ENCODE measurements at regions not wholly inside any gene's neighbourhood (a gene's known extent, or its start where the extent isn't known, plus 50 kb on each side); places are given as distances from the start of the nearest gene placed in this dataset.
"Not testable (repeated sequence)": the region's sequence is repeated elsewhere in the genome, so short reads cannot be mapped to it uniquely, and the experiment has no call there.

DNA sequence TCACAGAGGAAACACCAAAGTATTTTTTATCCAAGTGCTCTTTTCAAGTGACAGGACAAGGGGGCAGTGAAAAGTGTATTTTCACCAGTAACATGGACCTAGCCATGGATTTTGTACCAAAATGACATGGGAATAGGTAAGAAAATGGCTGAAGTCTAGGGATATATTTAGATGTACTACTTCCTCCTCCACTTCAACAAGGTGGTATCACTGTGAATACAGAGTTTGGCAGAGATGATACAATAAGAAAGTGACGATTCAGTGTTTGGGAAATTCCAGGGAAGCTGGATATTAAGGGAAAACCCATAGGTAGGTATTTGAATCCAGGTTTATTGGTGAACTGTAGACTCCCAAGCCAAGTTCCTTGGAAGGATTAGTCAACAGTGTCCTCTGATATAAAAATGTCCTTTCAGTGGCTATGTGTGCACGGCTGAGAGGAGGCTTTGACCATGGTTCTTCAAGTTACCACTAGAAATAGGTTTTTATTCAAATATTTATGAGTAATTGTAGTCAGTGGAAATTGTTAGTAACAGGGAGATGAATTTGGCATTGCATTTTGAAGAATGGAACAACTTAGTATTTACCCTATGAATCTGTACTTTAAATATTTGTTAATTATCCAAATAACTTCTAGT, 356.0 kb upstream of the CITED2 start:
- no peak overlapping the region for H3K27ac ChIP-seq
- TF ChIP-seq, protein P1, sequence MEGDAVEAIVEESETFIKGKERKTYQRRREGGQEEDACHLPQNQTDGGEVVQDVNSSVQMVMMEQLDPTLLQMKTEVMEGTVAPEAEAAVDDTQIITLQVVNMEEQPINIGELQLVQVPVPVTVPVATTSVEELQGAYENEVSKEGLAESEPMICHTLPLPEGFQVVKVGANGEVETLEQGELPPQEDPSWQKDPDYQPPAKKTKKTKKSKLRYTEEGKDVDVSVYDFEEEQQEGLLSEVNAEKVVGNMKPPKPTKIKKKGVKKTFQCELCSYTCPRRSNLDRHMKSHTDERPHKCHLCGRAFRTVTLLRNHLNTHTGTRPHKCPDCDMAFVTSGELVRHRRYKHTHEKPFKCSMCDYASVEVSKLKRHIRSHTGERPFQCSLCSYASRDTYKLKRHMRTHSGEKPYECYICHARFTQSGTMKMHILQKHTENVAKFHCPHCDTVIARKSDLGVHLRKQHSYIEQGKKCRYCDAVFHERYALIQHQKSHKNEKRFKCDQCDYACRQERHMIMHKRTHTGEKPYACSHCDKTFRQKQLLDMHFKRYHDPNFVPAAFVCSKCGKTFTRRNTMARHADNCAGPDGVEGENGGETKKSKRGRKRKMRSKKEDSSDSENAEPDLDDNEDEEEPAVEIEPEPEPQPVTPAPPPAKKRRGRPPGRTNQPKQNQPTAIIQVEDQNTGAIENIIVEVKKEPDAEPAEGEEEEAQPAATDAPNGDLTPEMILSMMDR (IDR thresholded peaks at IDR 0.05): no peak
- DNase-seq (ENCODE audit: low spot score): no peak
- H3K4me3 ChIP-seq: no peak overlapping the region

DNA sequence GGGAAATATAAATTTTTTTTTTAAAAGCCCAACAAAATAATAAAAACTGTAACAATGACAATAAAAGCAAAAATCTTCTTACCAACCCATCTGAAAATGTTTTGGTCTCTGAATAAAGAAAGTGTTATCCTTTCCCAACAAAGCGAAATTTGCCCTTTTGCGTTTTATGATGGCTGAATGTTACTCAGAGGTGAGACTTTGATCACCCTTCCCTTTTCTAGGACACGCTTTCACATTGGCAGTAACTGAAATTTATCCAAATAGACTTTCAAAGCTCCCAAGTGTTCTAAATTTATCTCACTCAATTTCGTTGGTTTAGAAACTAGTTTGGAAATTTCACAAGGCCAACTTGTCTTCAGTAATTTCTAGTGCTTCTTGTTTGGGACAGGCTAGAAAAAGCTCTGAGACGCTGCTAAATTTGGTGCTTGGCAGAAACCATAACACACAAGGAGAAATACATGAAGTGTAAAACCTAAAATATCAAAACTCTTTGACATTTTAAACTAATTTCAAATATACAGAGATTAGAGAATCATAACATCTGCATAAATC, 354.5 kb upstream of the CITED2 start:
- H3K4me3 ChIP-seq: no peak overlapping the region
- TF ChIP-seq, protein P1 (IDR thresholded peaks at IDR 0.05): no peak
- H3K27ac ChIP-seq: peak overlapping the region in 1 of 2 donors; percentile 29
- no peak for DNase-seq (ENCODE audit: low spot score)

DNA sequence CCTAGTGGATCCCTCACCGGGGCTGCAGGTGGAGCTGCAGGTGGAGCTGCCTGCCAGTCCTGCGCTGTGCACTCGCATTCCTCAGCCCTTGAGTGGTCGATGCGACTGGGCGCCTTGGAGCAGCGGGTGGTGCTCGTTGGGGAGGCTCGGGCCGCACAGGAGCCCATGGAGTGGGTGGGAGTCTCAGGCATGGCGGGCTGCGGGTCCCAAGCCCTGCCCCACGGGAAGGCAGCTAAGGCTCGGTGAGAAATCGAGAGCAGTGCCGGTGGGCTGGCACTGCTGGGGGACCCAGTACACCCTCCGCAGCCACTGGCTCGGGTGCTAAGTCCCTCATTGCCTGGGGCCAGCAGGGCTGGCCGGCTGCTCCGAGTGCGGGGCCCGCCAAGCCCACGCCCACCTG, 351.8 kb upstream of the CITED2 start:
- DNase-seq (ENCODE audit: low spot score); H3K27ac ChIP-seq; H3K4me3 ChIP-seq: not testable (repeated sequence)

DNA sequence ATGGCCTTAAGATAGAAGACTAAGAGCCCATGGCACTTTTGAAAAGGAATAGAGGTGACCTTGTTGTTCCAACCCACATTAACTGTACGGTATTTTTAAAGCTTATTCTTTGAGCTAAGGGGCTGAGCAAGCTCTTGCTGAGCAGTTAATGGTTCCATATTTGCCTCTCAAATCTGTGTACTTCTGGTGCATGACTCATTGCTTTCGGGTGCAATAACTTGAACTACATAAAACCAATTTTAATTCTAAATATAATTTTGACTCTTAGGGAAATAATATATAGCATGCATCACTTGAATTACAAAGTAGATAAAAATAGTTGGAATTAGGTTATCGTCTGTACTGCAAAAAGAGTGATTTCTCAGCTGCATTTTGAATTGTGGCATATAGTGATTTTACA, 348.1 kb upstream of the CITED2 start:
- Histone ChIP-seq H3K27ac (no peak overlapping the region), H3K4me3 (no peak overlapping the region)
- TF ChIP-seq, protein P1 (IDR thresholded peaks at IDR 0.05): no peak
- no peak for DNase-seq (ENCODE audit: low spot score)

DNA sequence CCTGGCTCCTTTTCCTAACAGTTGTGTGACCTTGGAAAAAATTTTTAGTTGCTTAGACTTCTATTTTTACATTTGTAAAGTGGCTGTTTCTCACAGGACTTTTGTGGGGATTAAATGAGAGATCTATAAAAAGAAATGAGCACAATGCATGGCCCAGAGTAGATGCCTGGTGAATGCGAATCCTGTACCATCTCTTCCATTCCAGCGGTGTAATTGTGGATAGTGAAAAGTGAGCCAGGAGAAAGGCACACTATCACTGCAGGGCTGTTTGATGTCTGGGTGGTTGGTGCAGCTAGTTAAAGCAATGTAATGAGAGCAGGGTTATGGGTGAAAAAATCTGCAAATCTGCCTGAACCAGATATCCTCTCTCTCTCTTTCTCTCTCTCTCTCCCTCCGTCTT, 347.5 kb upstream of the CITED2 start:
- H3K4me3 ChIP-seq: no peak overlapping the region
- no peak overlapping the region for H3K27ac ChIP-seq
- no peak for DNase-seq (ENCODE audit: low spot score)
- TF ChIP-seq, protein P1 (IDR thresholded peaks at IDR 0.05): no peak

DNA sequence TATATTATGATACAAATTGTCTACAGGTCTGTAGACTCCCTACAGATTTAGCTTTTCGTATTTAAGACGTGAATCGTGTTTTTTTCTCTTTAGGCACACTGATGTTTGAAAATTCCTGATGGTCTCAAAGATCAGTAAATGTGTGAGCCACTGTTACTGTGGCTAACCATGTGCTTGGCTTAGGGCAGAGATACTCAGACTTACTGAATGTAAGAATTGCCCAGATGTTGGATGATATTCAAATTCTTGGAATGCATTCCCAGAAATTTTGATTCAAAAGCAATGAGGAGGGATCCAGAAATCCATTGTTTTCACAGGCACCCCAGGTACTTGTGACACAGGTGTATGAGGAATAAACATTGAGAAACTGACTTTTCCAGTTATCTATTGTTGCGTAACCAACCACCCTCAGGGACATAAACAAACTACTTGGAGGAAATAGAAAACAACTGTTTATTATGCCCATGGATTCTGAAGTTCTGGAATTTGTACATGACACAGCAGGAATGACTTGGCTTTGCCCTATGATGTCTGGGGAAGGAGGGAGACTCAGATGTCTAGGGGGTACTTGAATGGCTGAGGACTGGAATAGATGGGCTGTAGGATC, 339.6 kb upstream of the CITED2 start:
- TF ChIP-seq, protein P1 (IDR thresholded peaks at IDR 0.05): no peak
- H3K4me3 ChIP-seq: no peak overlapping the region
- H3K27ac ChIP-seq: no peak overlapping the region
- DNase-seq (ENCODE audit: low spot score): no peak

DNA sequence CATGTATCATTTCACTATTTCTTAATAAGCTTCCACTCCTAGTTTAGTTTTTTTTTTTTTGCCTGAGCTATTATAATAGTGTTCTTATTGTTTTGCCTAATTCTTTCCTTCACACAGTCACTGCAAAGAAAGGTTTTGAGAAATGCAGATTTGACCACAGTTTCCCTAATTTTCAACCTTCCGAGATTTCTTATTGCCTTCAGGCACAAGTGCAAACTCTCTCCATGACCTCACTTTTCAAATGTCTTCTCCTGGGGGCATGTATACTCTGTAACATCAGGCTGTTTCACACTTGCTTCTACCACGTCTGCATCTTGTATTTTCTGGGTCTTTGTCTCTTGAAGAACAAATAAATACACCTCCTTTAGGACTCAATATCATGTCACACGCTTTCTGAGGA, 339.0 kb upstream of the CITED2 start:
- H3K4me3 ChIP-seq: no peak overlapping the region
- DNase-seq (ENCODE audit: low spot score): no peak
- TF ChIP-seq, protein P1 (IDR thresholded peaks at IDR 0.05): no peak
- H3K27ac ChIP-seq: no peak overlapping the region

Data from coronary artery (tissue), 2 donors.